ENCODE measurements at regions not wholly inside any gene's neighbourhood (a gene's known extent, or its start where the extent isn't known, plus 50 kb on each side); places are given as distances from the start of the nearest gene placed in this dataset.
A peak's percentile ranks its signal among the peaks of the same experiment; 100 is the strongest.

- FAIRE-seq, result no peak
These were observed 199.1 kb downstream of the FOXL1 start for GRCh38 chr16:86777381-86777946.

- no peak for FAIRE-seq
These were observed 199.9 kb downstream of the FOXL1 start for GRCh38 chr16:86778108-86778745.

- FAIRE-seq, result no peak
These were observed 200.6 kb downstream of the FOXL1 start for GRCh38 chr16:86778978-86779377.

GRCh38 chr16:86781046-86781445 lies 202.7 kb downstream of the FOXL1 start:
- no peak for FAIRE-seq

- no peak for FAIRE-seq
These were observed 205.6 kb downstream of the FOXL1 start for GRCh38 chr16:86783636-86784626.

- no peak for FAIRE-seq
These were observed 208.0 kb downstream of the FOXL1 start for GRCh38 chr16:86786338-86786737.

GRCh38 chr16:86786994-86787393 lies 208.6 kb downstream of the FOXL1 start:
- no peak for FAIRE-seq

GRCh38 chr16:86787538-86787937 lies 209.2 kb downstream of the FOXL1 start:
- FAIRE-seq, result peak; percentile 98

- no peak for FAIRE-seq
These were observed 211.3 kb downstream of the FOXL1 start for GRCh38 chr16:86789621-86790051.

- FAIRE-seq, result no peak
These were observed 213.1 kb downstream of the FOXL1 start for GRCh38 chr16:86791287-86792035.

- no peak for FAIRE-seq
These were observed 216.0 kb downstream of the FOXL1 start for GRCh38 chr16:86794216-86794864.

GRCh38 chr16:86797700-86798099 lies 219.4 kb downstream of the FOXL1 start:
- no peak for FAIRE-seq

- FAIRE-seq, result no peak
These were observed 220.1 kb downstream of the FOXL1 start for GRCh38 chr16:86798247-86799041.

GRCh38 chr16:86799367-86799766 lies 221.0 kb downstream of the FOXL1 start:
- no peak for FAIRE-seq

GRCh38 chr16:86800894-86801293 lies 222.5 kb downstream of the FOXL1 start:
- FAIRE-seq, result no peak

GRCh38 chr16:86802013-86802412 lies 223.7 kb downstream of the FOXL1 start:
- no peak for FAIRE-seq

GRCh38 chr16:86805188-86805587 lies 226.8 kb downstream of the FOXL1 start:
- no peak for FAIRE-seq

GRCh38 chr16:86806181-86806837 lies 228.0 kb downstream of the FOXL1 start:
- FAIRE-seq, result no peak

- FAIRE-seq, result no peak
These were observed 228.5 kb downstream of the FOXL1 start for GRCh38 chr16:86806838-86807351.

- no peak for FAIRE-seq
These were observed 230.6 kb downstream of the FOXL1 start for GRCh38 chr16:86808863-86809444.

Measured in A204.1 (cell line).